Lower lobe of right lung (tissue), 2 donors: ENCODE measurements at regions not wholly inside any gene's neighbourhood (a gene's known extent, or its start where the extent isn't known, plus 50 kb on each side); places are given as distances from the start of the nearest gene placed in this dataset.

Experiments
- ATAC-seq, 2 donors: fragments of 200-7000 bp; cut with Tn5 transposase; one replicate each; pipeline ENCODE4 v1.9.1; 2020 to 2022; ENCODE audit warnings: mild to moderate bottlenecking in 2 of 2, moderate library complexity in 2 of 2
- DNase-seq: peaks from one replicate; pipeline ENCODE4 v3.0.0-alpha.2; 2020
- H3K27ac ChIP-seq: fragments of 200-600 bp; one replicate; pipeline ENCODE4 v1.8.0; 2022
- H3K27me3 ChIP-seq: fragments of 200-600 bp; one replicate; pipeline ENCODE4 v1.8.0; 2022; ENCODE audit warnings: low read depth
- H3K36me3 ChIP-seq: fragments of 200-600 bp; one replicate; pipeline ENCODE4 v1.8.0; 2022; ENCODE audit warnings: mild to moderate bottlenecking
- H3K4me1 ChIP-seq: fragments of 200-600 bp; one replicate; pipeline ENCODE4 v1.8.0; 2022
- H3K4me3 ChIP-seq: fragments of 200-600 bp; one replicate; pipeline ENCODE4 v1.8.0; 2022; ENCODE audit warnings: mild to moderate bottlenecking
- H3K9me3 ChIP-seq: fragments of 200-600 bp; one replicate; pipeline ENCODE4 v1.8.0; 2022
- intact Hi-C: fragments of 100-400 bp; cut with DNase I; formaldehyde crosslinking; loops from one replicate; pipeline ENCODE4 v1.11.0; 2022
- TF ChIP-seq, protein P1 (sequence below): fragments of 200-600 bp; IDR thresholded peaks from one replicate; pipeline ENCODE4 v1.8.0; 2022; ENCODE audit warnings: antibody characterized with exemption, mild to moderate bottlenecking
- donor health status: DM: no; HTN: yes; CAD: no; lungs with severe emphysema.

DNA sequence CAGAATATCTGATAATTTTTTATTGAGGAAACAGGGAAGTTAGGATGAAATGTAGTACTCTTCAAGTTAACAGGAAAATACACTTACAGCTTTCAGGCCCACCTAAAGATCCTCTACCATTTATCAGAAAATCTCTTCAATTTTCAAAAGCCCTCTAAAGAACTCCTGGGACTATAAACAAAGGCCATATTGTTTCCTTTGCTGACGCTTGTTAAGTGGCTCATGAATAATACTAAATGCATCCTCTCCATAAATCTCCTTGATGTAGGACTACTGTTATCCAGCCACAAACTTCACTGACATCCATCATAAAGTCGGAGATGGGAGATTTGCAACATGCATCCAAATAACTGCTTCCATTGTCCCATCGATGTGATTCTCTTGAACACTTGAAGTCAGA, 326.5 kb downstream of the ZIC1 start:
- no peaks in the 10 kb centered on the region for H3K36me3 ChIP-seq
- H3K4me3 ChIP-seq = no peak overlapping the region
- intact Hi-C loops = no loop called here
- H3K9me3 ChIP-seq = no peaks in the 10 kb centered on the region
- TF ChIP-seq, protein P1, sequence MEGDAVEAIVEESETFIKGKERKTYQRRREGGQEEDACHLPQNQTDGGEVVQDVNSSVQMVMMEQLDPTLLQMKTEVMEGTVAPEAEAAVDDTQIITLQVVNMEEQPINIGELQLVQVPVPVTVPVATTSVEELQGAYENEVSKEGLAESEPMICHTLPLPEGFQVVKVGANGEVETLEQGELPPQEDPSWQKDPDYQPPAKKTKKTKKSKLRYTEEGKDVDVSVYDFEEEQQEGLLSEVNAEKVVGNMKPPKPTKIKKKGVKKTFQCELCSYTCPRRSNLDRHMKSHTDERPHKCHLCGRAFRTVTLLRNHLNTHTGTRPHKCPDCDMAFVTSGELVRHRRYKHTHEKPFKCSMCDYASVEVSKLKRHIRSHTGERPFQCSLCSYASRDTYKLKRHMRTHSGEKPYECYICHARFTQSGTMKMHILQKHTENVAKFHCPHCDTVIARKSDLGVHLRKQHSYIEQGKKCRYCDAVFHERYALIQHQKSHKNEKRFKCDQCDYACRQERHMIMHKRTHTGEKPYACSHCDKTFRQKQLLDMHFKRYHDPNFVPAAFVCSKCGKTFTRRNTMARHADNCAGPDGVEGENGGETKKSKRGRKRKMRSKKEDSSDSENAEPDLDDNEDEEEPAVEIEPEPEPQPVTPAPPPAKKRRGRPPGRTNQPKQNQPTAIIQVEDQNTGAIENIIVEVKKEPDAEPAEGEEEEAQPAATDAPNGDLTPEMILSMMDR = no peak
- no peak for DNase-seq
- ATAC-seq = no peak
- no peaks in the 10 kb centered on the region for H3K27me3 ChIP-seq
- no peaks in the 10 kb centered on the region for H3K4me1 ChIP-seq
- H3K27ac ChIP-seq = no peak overlapping the region

DNA sequence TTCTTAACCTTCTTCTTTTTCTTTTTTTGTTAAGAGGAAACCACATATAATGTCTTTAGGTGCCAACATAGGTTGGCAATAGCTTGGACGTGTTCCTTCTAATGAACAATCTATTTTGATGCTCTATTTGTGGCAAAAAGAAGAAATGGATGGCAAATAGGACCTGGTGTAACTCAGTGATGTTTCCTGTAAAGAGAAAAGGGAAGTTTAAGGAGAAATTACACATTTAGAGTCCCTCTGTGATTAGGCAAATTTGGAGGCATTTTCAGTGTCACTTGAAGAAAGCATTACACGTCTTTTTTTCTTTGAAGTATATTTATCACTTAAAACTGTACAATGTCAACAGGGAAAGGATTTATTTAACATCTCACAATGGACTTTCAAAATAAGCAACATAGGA, 327.1 kb downstream of the ZIC1 start:
- Histone ChIP-seq H3K27ac (no peak overlapping the region), H3K4me1 (no peaks in the 10 kb centered on the region), H3K4me3 (no peak overlapping the region), H3K9me3 (no peaks in the 10 kb centered on the region), H3K27me3 (no peaks in the 10 kb centered on the region), H3K36me3 (no peaks in the 10 kb centered on the region)
- TF ChIP-seq, protein P1 = no peak
- no peak for DNase-seq
- no peak for ATAC-seq
- intact Hi-C loops = no loop called here

DNA sequence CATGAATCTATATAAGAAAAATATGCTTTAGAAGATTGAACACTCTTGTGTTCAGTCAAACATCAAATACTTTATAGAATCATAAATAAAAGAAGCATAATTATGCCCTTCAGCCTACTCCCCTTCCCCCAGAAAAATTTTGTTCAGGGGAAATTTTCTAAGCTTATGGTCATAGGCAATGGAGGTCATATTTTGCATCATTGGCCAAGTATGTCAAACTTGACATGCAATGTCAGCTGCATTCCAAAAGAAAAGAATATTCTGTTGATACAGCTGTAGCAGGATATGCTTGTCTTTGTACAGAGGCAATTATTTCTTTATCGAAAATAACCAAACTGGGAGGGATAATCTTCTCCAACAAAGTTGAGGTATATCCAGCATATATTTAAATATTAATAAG, 328.2 kb downstream of the ZIC1 start:
- no peak for DNase-seq
- H3K9me3 ChIP-seq = no peaks in the 10 kb centered on the region
- no peaks in the 10 kb centered on the region for H3K36me3 ChIP-seq
- no peaks in the 10 kb centered on the region for H3K27me3 ChIP-seq
- no peak overlapping the region for H3K27ac ChIP-seq
- no peak for ATAC-seq
- TF ChIP-seq, protein P1 = no peak
- H3K4me1 ChIP-seq = no peaks in the 10 kb centered on the region
- intact Hi-C loops = no loop called here
- no peak overlapping the region for H3K4me3 ChIP-seq

DNA sequence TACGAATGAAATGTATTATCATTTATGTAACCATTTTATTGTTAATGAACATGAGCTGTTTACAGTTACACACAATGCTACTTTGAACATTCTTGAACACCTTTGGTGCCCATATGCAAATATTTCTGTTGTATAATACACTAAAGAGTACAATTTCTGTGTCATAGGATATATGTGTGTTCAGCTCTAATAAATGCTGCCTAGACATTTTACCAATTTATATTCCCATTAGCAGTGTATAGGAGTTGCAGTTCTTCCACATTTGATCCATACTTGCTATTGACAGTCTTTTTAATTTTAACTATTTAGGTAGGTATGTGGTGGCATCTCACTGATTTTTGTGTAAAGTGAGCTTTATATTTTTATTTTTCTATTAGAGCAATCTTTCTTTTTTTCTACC, 331.8 kb downstream of the ZIC1 start:
- intact Hi-C loops = no loop called here
- ATAC-seq (no peak), DNase-seq (no peak)
- TF ChIP-seq, protein P1 = no peak
- Histone ChIP-seq H3K27ac (no peak overlapping the region), H3K9me3 (no peaks in the 10 kb centered on the region), H3K27me3 (no peaks in the 10 kb centered on the region), H3K4me3 (no peak overlapping the region), H3K36me3 (no peaks in the 10 kb centered on the region), H3K4me1 (no peaks in the 10 kb centered on the region)

DNA sequence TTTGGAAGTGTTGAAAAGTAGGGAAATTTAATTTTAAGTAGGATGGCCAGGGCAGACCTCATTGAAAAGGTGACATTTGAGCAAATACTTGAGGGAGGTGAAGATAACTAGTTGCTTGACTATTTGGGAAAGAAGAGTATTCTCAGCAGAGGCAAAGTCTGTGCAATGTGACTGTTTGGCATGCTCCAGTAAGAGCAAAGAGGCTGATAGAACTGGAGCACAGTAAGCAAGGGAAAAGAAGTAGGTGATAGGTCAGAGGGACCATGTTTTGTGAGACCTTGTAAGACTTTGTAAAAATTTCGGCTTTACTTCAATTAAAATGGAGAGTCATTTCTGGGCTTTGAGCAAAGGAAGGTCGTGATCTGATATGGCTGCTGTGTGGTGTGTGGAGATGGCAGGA, 335.8 kb downstream of the ZIC1 start:
- DNase-seq (no peak), ATAC-seq (no peak)
- no peaks in the 10 kb centered on the region for H3K27me3 ChIP-seq
- H3K9me3 ChIP-seq = no peaks in the 10 kb centered on the region
- H3K4me3 ChIP-seq = no peak overlapping the region
- no peaks in the 10 kb centered on the region for H3K4me1 ChIP-seq
- intact Hi-C loops = no loop called here
- H3K27ac ChIP-seq = no peak overlapping the region
- TF ChIP-seq, protein P1 = no peak
- H3K36me3 ChIP-seq = no peaks in the 10 kb centered on the region

DNA sequence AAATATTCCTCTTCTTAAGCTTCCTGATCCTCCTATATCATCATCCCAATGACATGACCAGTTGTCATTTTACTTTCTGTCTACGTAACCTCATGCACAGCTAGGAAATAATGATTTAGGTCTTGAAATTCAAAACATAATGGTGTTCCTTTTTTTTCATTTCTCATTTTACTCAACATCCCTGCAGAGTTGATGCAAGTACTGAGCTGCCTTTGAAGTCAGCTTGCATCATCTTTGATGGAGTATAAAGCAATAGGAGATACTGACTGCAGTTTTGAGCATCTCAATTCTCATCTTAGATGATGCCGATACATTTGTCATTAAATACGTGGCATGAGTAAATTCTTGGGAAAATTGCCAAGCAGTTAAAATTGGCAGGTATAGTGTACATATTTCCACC, 346.1 kb downstream of the ZIC1 start:
- no peak for DNase-seq
- TF ChIP-seq, protein P1 = no peak
- Histone ChIP-seq H3K4me3 (no peak overlapping the region), H3K27me3 (no peaks in the 10 kb centered on the region), H3K27ac (no peak overlapping the region), H3K36me3 (no peaks in the 10 kb centered on the region), H3K9me3 (no peaks in the 10 kb centered on the region), H3K4me1 (no peaks in the 10 kb centered on the region)
- intact Hi-C loops = no loop called here
- ATAC-seq = no peak
